NCI-H2107 (cell line): ENCODE measurements at regions not wholly inside any gene's neighbourhood (a gene's known extent, or its start where the extent isn't known, plus 50 kb on each side); places are given as distances from the start of the nearest gene placed in this dataset.
"Not testable (repeated sequence)": the region's sequence is repeated elsewhere in the genome, so short reads cannot be mapped to it uniquely, and the experiment has no call there.

Source experiments
- DNase-seq: peaks from one replicate; lab custom pipeline; 2025; lab: John Stamatoyannopoulos, UW

DNA sequence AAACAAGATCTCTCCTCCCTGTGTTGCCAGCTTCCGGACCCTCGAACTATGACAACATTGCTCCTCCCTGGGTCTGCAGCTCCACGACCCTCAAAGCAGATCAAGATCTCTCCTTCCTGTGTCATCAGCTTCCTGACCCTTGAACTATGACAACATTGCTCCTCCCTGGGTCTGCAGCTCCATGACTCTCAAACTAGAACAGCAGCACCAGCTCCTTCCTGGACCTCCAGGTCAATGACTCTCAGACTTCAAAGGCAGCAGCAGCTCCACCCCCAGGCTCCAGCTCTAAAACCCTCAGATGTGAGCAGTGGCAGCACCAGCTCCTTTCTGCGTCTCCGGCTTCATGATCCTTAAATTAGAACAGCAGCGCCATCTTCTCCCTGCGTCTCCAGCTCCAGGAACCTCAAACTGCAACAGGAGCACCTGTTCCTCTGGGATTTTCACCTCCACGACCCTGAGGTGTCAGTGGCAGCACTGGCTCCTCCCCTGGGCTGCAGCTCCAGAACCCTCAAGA is 341.0 kb upstream of the SULF2 start:
- no peak for DNase-seq

DNA sequence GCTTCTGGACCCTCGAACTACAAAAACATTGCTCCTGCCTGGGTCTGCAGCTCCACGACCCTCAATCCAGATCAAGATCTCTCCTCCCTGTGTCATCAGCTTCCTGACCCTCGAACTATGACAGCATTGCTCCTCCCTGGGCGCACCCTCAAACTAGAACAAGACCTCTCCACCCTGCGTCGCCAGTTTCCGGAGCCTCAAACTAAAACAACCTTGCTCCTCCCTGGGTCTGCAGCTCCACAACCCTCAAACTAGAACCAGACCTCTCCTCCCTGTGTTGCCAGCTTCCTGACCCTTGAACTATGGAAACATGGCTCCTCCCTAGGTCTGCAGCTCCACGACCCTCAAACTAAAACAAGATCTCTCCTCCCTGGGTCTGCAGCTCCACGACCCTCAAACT is 339.7 kb upstream of the SULF2 start:
- DNase-seq = no peak

DNA sequence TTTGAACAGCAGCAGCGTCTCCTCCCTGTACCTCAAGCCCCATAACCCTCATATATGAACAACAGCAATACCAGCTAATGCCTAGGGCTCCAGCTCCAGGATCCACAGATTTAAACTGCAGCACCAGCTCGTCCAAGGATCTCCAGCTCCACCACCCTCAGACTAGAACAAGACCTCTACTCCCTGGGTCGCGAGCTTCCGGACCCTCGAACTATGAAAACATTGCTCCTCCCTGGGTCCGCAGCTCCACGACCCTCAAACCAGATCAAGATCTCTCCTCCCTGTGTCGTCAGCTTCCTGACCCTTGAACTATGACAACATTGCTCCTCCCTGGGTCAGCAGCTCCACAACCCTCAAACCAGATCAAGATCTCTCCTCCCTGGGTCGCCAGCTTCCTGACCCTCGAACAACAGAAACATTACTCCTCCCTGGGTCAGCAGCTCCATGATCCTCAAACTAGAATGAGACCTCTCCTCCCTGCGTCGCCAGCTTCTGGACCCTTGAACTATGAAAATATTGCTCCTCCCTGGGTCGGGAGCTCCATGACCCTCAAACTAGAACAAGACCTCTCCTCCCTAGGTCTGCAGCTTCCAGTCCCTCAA is 339.0 kb upstream of the SULF2 start:
- DNase-seq = no peak

DNA sequence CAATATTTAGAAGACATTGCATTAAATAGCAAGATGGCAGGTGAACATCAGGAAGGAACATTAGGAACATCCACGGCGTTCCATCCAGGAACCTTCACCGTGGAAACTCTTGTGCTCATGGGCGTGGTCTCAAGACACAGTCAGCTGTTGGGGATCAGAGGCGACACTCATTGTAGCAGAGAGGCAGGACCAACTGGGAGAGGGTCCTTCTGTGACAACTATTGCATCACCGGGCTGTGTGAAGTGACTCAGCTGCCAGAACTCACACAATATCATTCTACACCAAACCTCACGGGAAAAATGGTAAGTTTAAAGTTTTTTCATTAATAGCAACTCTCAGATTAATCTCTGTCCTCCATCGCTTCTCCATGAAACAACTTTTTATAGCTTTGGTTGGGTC is 334.8 kb upstream of the SULF2 start:
- DNase-seq = no peak

DNA sequence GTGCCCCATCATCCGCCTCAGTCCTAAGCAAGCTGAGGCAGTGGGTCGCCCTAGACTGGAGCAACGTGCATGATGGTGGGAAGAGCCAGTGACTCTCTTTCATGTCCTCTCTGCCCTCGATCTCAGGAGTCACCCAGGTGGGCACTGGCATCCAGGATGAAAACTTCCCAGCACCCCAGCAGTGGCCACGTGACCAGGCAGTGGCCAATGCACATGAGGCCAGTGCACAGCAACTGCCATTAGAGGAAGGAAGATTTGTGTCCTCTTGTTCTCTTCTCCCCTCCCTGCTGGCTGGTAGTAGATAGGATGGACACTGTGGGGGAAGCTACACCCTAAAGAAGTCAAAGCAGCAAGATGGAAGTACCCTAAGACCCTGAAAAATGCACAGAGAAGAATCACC is 334.1 kb upstream of the SULF2 start:
- DNase-seq = not testable (repeated sequence)

DNA sequence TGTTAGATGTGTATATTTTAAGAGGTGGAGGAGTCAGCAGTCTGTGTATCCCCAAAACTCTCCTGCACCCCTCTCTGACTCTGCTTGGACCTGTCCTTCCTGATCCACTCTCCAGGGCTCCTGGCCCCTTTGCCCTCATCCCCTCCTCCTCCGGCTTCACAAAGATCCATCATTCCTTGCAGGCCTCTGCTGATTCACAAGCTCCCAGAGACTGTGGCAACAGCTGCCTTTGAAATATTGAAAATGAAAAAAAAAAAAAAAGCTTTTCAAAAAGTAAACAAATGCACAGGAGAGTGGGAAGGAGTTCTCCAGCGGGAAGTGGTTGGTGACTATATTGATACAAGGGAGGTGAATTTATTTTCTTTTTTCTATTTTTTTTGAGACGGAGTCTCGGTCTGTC is 330.2 kb upstream of the SULF2 start:
- no peak for DNase-seq

DNA sequence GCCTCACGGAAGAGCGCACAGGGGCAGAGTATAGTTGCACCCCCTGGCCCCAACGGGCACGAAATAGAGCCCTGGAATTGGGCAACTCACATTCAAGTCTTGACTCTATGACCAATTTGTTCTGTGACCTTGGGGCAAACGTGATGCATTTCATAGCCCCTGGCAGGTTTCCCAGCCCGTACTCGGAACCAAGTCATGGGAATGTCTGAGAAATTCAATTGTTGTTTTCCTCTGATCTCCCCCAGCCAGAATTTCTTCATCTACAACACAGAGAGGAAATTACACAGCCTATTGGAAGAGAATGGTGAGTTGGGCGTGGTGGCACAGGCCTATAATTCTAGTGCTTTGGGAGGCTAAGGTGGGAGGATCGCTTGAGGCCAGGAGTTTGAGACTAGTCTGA is 322.3 kb upstream of the SULF2 start:
- no peak for DNase-seq

DNA sequence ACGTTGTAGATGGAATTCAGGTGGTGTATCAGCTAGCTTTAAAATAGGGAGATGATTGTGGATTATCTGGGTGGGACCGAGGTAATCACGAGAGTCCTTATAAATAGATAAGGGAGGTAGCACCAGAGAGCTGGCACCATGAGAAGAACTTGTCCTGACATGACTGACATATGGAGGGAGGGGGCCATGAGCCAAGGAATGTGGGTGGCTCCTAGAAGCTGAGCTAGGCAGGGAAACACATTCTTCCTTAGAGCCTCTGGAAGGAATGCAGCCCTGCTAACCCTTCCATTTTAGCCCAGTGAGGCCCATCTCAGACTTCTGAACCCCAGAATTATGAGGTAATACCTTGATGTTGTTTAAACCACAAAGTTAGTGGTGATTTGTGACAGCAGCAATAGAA is 321.1 kb upstream of the SULF2 start:
- DNase-seq = no peak

DNA sequence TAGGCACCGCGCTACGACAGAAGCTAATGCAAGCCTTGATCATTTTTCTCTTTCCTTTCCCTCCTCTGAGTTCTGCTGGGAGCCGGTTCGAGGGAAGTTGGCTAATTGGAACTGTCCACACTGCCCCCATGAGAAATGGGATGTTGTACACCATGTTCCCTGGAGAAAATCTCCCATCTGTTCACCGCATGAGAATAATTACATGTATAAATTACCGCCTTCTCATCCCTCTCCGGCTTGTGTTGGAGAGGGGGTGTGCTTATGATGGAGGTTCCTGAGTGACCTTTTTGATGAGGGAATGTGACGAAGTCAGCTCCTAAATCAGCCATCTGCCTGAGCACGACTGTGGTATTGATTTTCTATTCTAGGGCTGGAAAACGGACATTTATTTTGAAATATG is 320.2 kb upstream of the SULF2 start:
- DNase-seq = no peak

DNA sequence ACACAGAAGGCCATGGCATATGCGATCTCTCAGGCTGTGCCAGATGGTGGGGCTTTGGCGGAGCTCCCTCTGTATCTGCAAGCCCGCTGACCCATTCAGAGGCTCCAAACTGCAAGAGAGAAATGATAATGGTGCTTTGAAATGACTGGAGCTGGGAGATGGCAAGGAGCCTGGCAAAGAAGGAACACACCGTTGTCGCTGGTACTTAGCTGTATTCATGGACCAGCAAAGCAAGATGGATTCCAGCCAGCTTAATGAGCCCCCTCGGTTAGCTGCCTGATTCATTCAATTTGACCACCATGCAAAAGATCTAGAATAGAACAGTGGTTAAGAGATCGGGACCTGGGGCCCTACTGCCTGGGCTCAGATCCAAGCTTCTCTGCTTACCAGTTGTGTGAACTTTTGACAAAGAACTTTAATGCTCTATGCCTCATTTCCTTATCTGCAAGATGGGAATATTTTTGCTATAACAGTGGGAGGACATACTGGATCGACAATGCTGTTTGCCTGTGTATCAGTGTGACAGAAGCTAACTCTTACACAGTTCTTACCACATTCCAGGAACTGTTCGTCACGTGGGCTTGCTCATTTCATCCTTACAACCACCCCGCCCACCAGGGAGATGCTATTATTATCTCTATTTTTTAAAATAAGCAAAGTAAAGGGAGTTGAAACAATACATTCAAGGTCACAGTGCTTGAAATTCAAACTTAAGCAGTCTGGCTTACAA is 317.8 kb upstream of the SULF2 start:
- no peak for DNase-seq

DNA sequence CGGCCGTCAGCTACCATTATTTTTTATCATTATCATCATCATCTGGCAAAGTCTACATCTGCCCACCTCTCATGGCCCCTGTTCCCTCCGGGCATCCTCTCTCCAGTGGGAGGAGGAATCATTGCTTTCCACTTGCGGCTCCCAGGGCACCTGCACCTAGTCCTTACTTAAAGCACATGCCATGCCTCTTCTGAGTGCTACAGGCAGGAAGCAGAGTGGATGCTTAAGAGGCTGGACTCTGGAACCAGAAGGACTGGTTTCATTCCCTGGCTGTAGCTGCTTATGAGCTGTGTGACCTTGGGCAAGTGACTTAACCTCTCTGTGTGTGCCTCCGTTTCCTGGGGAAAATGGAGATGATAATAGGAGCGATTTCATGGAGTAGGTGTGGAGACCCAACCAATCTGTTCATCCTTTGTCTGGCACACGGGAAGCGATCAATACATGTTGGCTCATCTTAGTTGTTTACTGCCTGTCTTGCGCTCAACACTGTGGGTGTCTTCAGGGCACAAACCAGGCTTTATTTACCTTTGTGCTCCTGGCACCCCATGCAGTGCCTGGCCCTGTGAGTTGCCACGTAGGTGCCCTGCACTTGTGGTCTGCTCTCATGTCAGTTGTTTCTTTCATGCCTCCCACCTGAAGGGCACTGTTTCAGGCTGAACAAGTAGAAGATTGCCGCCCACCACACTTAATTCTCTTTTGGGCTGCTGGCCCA is 317.0 kb upstream of the SULF2 start:
- no peak for DNase-seq

DNA sequence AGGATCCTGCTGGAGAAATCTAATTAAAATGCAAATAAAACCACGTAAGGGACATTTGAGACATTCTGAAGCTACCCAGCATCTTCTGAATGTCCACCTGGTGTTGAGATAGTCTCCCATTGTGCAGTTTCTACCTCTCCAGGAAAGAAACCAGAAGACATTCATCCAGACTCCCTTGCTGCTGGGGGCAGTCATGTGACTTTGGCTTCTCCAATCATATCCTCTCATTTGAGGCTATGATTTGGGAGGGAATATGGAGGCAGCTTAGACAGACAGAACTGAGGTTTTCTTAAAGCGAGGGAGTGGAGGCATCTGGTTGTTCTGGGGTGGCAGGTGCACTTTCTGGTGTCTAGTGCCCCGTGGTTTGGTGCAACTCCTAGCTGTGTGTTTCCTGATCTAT is 315.2 kb upstream of the SULF2 start:
- DNase-seq = no peak

DNA sequence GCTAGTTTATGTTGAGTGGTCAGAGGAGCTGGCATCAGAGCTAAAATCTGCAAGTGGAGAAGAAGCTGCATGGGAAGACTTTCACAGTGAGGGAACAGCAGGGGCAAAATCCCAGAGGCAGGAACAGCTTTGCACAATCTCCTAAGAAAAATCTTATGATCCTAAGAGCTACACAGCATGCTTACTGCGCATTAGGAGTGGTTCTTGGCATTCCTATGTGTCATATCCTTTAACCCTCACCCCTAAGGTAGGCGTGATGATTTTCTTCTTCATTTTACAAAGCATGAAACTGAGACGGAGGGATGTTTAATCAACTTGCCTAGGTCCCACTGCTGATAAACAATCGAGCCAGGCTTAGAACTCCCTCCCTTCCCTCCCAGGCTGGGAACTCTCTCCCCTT is 313.6 kb upstream of the SULF2 start:
- no peak for DNase-seq

DNA sequence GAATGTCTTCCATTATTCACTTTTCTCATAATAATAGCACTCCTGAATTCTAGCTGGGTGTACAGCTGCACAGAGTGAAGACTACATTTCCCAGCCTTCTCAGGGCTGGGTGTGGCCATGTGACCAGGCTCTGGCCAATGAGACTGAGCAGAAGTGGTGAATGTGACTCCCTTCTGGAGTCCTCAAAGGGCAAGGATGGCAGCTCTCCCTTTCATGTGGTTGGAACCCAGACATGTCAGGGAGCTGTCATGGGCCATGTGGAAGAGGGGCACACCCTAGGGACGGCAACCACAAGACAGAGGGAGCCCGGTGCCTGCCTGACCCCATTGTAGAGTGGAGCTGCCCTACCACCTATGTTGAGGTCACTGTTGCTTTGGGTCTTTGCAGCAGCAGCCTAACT is 312.8 kb upstream of the SULF2 start:
- no peak for DNase-seq

DNA sequence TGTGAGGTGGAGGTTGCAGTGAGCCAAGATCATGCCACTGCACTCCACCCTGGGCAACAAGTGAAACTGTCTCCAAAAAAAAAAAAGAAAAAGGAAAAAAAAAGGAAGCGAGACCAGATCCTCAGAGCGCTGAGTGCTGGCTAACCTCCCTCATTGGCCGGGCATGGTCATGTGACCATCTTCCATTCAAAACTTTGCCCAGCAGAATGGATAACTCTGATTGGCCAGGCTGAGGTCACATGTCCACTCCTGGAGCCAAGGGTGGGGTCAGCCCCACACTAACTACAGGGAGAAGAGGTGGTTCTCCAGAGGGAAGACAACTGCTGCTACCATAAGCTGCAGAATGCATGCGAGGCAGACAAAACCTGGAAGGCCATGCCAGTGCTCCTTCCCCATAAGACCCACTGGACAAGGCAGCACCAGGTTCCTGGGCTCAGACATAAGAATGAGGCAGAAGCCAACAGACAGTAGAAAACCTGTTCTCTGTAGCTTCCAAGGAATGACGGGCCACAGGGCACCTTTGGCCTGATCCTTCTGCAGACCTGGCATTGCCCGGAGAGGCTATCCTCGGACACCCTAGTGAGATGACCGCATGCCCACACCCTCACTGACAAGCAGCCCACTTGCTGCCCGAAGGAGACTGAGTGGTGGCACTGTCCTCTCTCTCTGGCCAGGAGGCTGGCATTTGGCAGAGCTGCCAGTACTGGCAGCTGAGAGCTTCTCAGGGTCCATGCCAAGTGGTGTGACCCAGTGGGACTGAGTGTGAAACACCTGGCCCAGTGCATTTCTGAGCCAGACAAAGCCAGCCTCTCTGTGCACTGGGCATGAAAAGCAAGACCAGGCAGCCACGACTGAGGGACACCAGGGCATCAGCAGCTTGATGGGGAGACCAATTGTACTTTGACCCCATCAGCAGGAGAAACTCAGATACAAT is 311.9 kb upstream of the SULF2 start:
- no peak for DNase-seq

DNA sequence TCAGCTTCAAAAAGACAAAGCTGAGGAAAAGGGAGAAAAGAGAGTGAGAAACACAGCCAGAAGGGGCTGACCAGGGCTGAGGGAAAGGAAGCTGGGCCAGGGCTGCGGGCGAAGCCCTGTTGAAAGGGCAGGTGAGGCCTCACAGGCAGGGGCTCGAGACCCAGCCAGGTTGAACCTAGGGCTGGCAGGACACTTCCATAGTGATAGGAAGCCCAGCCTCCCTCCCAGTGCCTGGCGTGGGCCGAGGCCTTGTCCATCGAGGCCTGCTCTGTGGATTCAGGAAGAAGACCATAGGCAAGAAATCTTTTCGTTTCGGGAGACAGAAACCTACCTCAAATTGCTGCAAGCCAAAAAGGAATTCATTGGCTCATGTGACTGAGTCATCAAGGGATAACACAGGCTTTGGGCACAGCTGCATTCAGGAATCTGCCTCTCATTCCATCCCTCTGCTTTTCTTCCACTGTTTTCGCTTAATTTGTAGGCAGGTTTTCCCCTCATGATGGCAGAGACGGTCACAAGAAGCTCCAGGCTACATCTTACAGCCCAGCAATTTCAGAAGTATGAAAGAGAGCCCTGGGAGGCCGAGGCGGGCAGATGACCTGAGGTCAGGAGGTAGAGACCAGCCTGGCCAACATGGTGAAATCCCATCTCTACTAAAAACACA is 311.1 kb upstream of the SULF2 start:
- no peak for DNase-seq

DNA sequence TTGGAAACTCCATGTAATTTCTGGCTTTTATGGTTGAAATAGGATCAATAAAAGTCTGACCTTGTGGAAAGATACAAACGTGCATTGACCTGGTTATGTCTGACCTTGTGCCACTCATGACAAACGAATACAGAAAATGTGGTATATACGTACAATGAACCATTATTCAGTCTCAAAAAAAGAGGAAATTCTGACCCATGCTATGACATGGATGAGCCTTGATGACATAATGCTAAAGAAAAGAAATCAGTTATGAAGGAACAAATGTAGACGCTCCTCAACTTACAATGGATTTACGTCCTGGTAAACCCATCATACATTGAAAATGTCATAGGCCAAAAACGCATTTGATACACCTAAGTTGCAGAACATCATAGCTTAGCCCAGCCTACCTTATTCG is 309.7 kb upstream of the SULF2 start:
- DNase-seq = no peak

DNA sequence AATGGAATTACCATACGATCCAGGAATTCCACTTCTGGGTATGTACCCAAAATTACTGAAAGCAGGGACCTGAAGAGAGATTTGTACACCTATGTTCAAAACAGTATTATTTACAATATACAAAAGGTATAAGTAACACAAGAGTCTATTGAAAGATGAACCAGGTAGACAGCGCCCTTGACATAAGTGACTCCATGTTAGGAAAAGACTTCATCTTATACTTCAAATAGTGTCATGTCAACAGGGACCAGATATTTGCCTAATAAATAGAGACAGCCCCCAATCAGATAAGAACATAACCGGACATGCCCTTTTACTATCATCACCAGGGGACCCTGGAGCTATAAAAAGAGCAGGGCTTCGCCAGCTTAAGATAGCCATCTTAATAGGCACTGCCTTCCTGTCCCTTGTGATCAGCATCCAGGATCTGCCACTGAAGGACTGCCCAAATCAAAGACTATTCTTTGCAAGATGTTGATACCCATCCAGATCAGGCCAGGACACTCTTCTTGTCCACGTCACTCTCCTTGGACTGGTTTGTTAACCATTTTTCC is 309.0 kb upstream of the SULF2 start:
- no peak for DNase-seq

DNA sequence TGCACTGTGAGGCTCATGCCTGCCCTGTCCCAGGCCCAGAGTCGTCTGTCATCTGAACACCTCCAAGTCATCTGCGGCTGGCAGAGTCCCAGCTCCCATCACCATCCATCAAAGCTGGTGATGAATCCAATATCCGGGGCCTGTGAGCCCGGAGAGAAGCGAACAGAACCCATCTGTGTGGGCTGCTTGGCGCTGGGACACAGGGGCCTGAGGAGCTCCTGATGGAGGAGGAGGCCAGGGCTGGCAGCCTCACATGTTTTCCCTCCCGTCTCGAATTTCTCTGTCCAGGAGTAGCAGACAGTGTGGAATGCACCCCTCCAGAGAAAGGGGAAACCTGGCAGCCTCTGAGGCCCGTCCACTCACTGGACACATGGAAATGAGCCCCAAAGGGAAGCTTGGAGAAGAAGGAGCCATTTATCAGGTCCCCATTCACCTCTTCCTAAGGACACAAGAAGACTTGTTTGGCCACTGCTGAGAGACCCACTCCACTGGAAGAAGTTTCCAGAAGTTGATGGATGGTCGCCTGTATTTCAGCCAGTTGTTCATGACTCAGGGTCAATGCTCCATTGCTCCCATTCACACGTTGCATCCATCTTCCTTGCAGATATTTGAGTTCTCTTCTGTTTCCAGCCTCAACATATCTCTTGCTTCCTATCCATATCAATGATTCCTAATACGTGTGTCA is 307.5 kb upstream of the SULF2 start:
- no peak for DNase-seq

DNA sequence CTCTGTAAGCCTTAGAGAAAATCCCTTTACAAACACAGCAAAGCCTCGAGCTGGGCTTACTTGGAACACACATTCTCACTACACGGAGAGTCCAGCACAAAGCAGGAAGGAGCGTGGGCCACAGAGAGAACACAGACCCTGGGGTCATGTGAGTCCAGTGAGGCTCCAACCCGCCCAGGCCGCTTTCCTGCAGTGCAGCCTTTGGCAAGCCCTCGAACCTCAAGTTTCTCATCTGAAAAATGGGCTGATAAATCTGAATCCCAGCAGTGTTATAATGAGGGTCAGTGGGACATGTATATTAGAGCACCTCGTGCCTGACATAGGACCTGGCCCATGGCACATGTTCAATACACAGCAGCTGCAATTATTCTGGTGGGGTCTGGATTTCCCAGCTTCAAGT is 305.5 kb upstream of the SULF2 start:
- DNase-seq = no peak

DNA sequence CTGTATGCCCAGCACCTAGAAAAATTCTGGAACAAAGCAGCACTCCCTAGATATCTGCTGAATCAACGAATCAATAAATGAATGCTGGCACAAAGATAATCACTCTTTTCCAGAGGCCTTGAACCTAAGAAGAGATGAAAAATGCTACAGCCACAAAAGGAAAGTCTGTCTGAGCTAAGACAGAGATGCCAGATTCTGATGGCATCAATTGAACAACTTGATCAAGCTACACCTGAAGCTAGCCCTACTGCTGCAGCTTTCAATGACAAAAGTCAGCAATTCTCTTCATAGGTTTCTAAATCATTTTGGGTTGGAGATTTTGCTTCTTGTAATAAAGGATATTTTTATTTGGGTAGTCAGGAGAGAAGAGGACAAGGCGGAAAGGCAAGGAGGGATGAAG is 305.0 kb upstream of the SULF2 start:
- DNase-seq = no peak
